Upper lobe of right lung (tissue), 1 donor: ENCODE measurements at regions not wholly inside any gene's neighbourhood (a gene's known extent, or its start where the extent isn't known, plus 50 kb on each side); places are given as distances from the start of the nearest gene placed in this dataset.

Experiments used
- ATAC-seq: fragments of 200-7000 bp; cut with Tn5 transposase; one replicate; pipeline ENCODE4 v1.9.1; 2020; ENCODE audit warnings: mild to moderate bottlenecking, moderate library complexity
- DNase-seq: peaks from one replicate; pipeline ENCODE4 v3.0.0-alpha.2; 2020
- H3K27ac ChIP-seq: fragments of 200-600 bp; one replicate; pipeline ENCODE4 v1.8.0; 2022
- H3K27me3 ChIP-seq: fragments of 200-600 bp; one replicate; pipeline ENCODE4 v1.8.0; 2022; ENCODE audit warnings: mild to moderate bottlenecking
- H3K36me3 ChIP-seq: fragments of 200-600 bp; one replicate; pipeline ENCODE4 v1.8.0; 2022
- H3K4me1 ChIP-seq: fragments of 200-600 bp; one replicate; pipeline ENCODE4 v1.8.0; 2022
- H3K4me3 ChIP-seq: fragments of 200-600 bp; one replicate; pipeline ENCODE4 v1.8.0; 2022; ENCODE audit warnings: mild to moderate bottlenecking
- H3K9me3 ChIP-seq: fragments of 200-600 bp; one replicate; pipeline ENCODE4 v1.8.0; 2022
- CTCF ChIP-seq: fragments of 200-600 bp; IDR thresholded peaks from one replicate; pipeline ENCODE4 v1.8.0; 2022; ENCODE audit warnings: antibody characterized with exemption
- intact Hi-C: fragments of 100-400 bp; cut with DNase I; formaldehyde crosslinking; loops from one replicate; pipeline ENCODE4 v1.11.0; 2022
- donor health status: DM: no; HTN: yes; CAD: no; lungs with severe emphysema.

GRCh38 chr15:46707452-46707851 is 1009.9 kb upstream of the SEMA6D start:
- intact Hi-C loops = no loop called here
- no peaks in the 10 kb centered on the region for H3K36me3 ChIP-seq
- no peak overlapping the region for H3K27ac ChIP-seq
- no peak for DNase-seq
- no peaks in the 10 kb centered on the region for H3K9me3 ChIP-seq
- no peak overlapping the region for H3K4me3 ChIP-seq
- no peaks in the 10 kb centered on the region for H3K4me1 ChIP-seq
- no peaks in the 10 kb centered on the region for H3K27me3 ChIP-seq
- no peak for ATAC-seq
- TF ChIP-seq CTCF = no peak

GRCh38 chr15:46708226-46708625 is 1009.1 kb upstream of the SEMA6D start:
- H3K36me3 ChIP-seq = no peaks in the 10 kb centered on the region
- ATAC-seq (no peak), DNase-seq (no peak)
- H3K9me3 ChIP-seq = no peaks in the 10 kb centered on the region
- no peak for TF ChIP-seq CTCF
- intact Hi-C loops = no loop called here
- no peak overlapping the region for H3K4me3 ChIP-seq
- no peaks in the 10 kb centered on the region for H3K4me1 ChIP-seq
- H3K27me3 ChIP-seq = no peaks in the 10 kb centered on the region
- no peak overlapping the region for H3K27ac ChIP-seq

GRCh38 chr15:46709460-46710083 is 1007.7 kb upstream of the SEMA6D start:
- no peak overlapping the region for H3K4me3 ChIP-seq
- H3K27ac ChIP-seq = no peak overlapping the region
- no peaks in the 10 kb centered on the region for H3K9me3 ChIP-seq
- no peak for ATAC-seq
- no peaks in the 10 kb centered on the region for H3K27me3 ChIP-seq
- TF ChIP-seq CTCF = no peak
- no peak for DNase-seq
- no peaks in the 10 kb centered on the region for H3K36me3 ChIP-seq
- intact Hi-C loops = no loop called here
- H3K4me1 ChIP-seq = no peaks in the 10 kb centered on the region

GRCh38 chr15:46710401-46710960 is 1006.8 kb upstream of the SEMA6D start:
- Histone ChIP-seq H3K4me3 (no peak overlapping the region), H3K4me1 (no peaks in the 10 kb centered on the region), H3K27ac (no peak overlapping the region), H3K9me3 (no peaks in the 10 kb centered on the region), H3K27me3 (no peaks in the 10 kb centered on the region), H3K36me3 (no peaks in the 10 kb centered on the region)
- DNase-seq (no peak), ATAC-seq (no peak)
- TF ChIP-seq CTCF = no peak
- intact Hi-C loops = no loop called here

- Histone ChIP-seq H3K27ac (no peak overlapping the region), H3K4me3 (no peak overlapping the region), H3K4me1 (no peaks in the 10 kb centered on the region), H3K9me3 (no peaks in the 10 kb centered on the region), H3K27me3 (no peaks in the 10 kb centered on the region), H3K36me3 (no peaks in the 10 kb centered on the region)
- TF ChIP-seq CTCF = no peak
- DNase-seq (no peak), ATAC-seq (no peak)
- intact Hi-C loops = no loop called here
These were observed 1004.3 kb upstream of the SEMA6D start for GRCh38 chr15:46713045-46713444.

GRCh38 chr15:46714950-46715349 is 1002.4 kb upstream of the SEMA6D start:
- intact Hi-C loops = no loop called here
- DNase-seq (no peak), ATAC-seq (no peak)

More at GRCh38 chr15:46714950-46715349, 1002.4 kb upstream of the SEMA6D start:
- Histone ChIP-seq H3K4me3 (no peak overlapping the region), H3K36me3 (no peaks in the 10 kb centered on the region), H3K9me3 (no peaks in the 10 kb centered on the region), H3K27ac (no peak overlapping the region), H3K4me1 (no peaks in the 10 kb centered on the region), H3K27me3 (no peaks in the 10 kb centered on the region)
- no peak for TF ChIP-seq CTCF
